Vagina (tissue), 2 donors: ENCODE measurements at regions not wholly inside any gene's neighbourhood (a gene's known extent, or its start where the extent isn't known, plus 50 kb on each side); places are given as distances from the start of the nearest gene placed in this dataset.

Experiments used
- DNase-seq, 2 donors: peaks; one replicate each; pipeline ENCODE4 v3.0.0-alpha.2; 2017; ENCODE audit errors: extremely low spot score in 2 of 2
- H3K27ac ChIP-seq: fragments of 200-600 bp; sonication (generic); one replicate; pipeline ENCODE4 v1.5.1; 2019
- H3K27me3 ChIP-seq: fragments of 200-600 bp; sonication (generic); one replicate; pipeline ENCODE4 v1.5.1; 2019
- H3K36me3 ChIP-seq, 2 donors: fragments of 200-600 bp; sonication (generic); one replicate each; pipeline ENCODE4 v1.5.1; 2017 to 2019
- H3K4me1 ChIP-seq: fragments of 200-600 bp; sonication (generic); one replicate; pipeline ENCODE4 v1.5.1; 2019
- H3K4me3 ChIP-seq, 2 donors: fragments of 200-600 bp; sonication (generic); 1 replicate in 1 of 2; 2 replicates in 1 of 2; pipeline ENCODE4 v1.5.1; 2016 to 2019
- H3K9me3 ChIP-seq: fragments of 200-600 bp; sonication (generic); one replicate; pipeline ENCODE4 v1.5.1; 2019
- CTCF ChIP-seq, 3 experiments: fragments of 450-650 bp in 2 of 3; fragments of 200-600 bp in 1 of 3; sonication (generic) in 1 of 3; IDR thresholded peaks; one replicate each; pipeline ENCODE4 v1.5.1; 2017 to 2019; ENCODE audit warnings: antibody characterized with exemption in 3 of 3, mild to moderate bottlenecking in 2 of 3, moderate library complexity in 2 of 3
- POLR2A ChIP-seq, 2 donors: fragments of 450-650 bp; IDR thresholded peaks; one replicate each; pipeline ENCODE4 v1.6.1; 2017; ENCODE audit warnings: antibody characterized with exemption in 2 of 2, mild to moderate bottlenecking in 2 of 2, moderate library complexity in 2 of 2
- POLR2AphosphoS5 ChIP-seq, 2 donors: sonication (generic); formaldehyde crosslinking; IDR thresholded peaks; one replicate each; pipeline ENCODE4 v1.9.0; 2017; ENCODE audit warnings: antibody characterized with exemption in 2 of 2, mild to moderate bottlenecking in 2 of 2, low read depth in 1 of 2; ENCODE audit not compliant: insufficient read depth in 1 of 2
- intact Hi-C: fragments of 100-400 bp; cut with DNase I; formaldehyde crosslinking; loops from one replicate; pipeline ENCODE4 v1.15.1; 2023

- intact Hi-C loops = no loop called here
- no peak overlapping the region for H3K4me3 ChIP-seq
These were observed 506.1 kb downstream of the RMST start for GRCh38 chr12:97968641-97969197.

GRCh38 chr12:97977870-97978405, 515.3 kb downstream of the RMST start:
- intact Hi-C loops = loop anchor here (2.0 kb wide), 1 partner anchor 77 kb away; no protein-coding TSS in a partner anchor
- H3K27me3 ChIP-seq = no peaks in the 10 kb centered on the region
- TF ChIP-seq CTCF (IDR thresholded peaks at IDR 0.05) = no peak
- TF ChIP-seq POLR2A (IDR thresholded peaks at IDR 0.05) = no peak
- no peak for TF ChIP-seq POLR2AphosphoS5 (IDR thresholded peaks at IDR 0.05; ENCODE audit: insufficient read depth in 1 of 2, low read depth in 1 of 2)
- DNase-seq = no peak
- H3K36me3 ChIP-seq = no peaks in the 10 kb centered on the region
- H3K4me3 ChIP-seq = no peak overlapping the region
- no peaks in the 10 kb centered on the region for H3K4me1 ChIP-seq
- H3K9me3 ChIP-seq = no peaks in the 10 kb centered on the region
- H3K27ac ChIP-seq = no peak overlapping the region

More at GRCh38 chr12:97968641-97969197, 506.1 kb downstream of the RMST start:
- no peak for DNase-seq
- Histone ChIP-seq H3K4me1 (no peaks in the 10 kb centered on the region), H3K27ac (no peak overlapping the region), H3K36me3 (no peaks in the 10 kb centered on the region), H3K27me3 (no peaks in the 10 kb centered on the region), H3K9me3 (no peaks in the 10 kb centered on the region)
- no peak for TF ChIP-seq CTCF (IDR thresholded peaks at IDR 0.05)
- TF ChIP-seq POLR2A (IDR thresholded peaks at IDR 0.05) = no peak
- no peak for TF ChIP-seq POLR2AphosphoS5 (IDR thresholded peaks at IDR 0.05; ENCODE audit: insufficient read depth in 1 of 2, low read depth in 1 of 2)

GRCh38 chr12:97982684-97983083, 520.1 kb downstream of the RMST start:
- Histone ChIP-seq H3K27me3 (no peaks in the 10 kb centered on the region), H3K4me3 (no peak overlapping the region), H3K4me1 (no peaks in the 10 kb centered on the region), H3K9me3 (no peaks in the 10 kb centered on the region), H3K36me3 (no peaks in the 10 kb centered on the region), H3K27ac (no peak overlapping the region)
- intact Hi-C loops = no loop called here
- TF ChIP-seq CTCF (IDR thresholded peaks at IDR 0.05) (no peak), POLR2AphosphoS5 (IDR thresholded peaks at IDR 0.05; ENCODE audit: insufficient read depth in 1 of 2, low read depth in 1 of 2) (no peak), POLR2A (IDR thresholded peaks at IDR 0.05) (no peak)
- DNase-seq = no peak

GRCh38 chr12:97983796-97984195, 521.2 kb downstream of the RMST start:
- Histone ChIP-seq H3K9me3 (no peaks in the 10 kb centered on the region), H3K27me3 (no peaks in the 10 kb centered on the region), H3K27ac (no peak overlapping the region), H3K36me3 (no peaks in the 10 kb centered on the region), H3K4me1 (no peaks in the 10 kb centered on the region), H3K4me3 (no peak overlapping the region)
- no peak for DNase-seq
- intact Hi-C loops = no loop called here
- TF ChIP-seq POLR2AphosphoS5 (IDR thresholded peaks at IDR 0.05; ENCODE audit: insufficient read depth in 1 of 2, low read depth in 1 of 2) (no peak), CTCF (IDR thresholded peaks at IDR 0.05) (no peak), POLR2A (IDR thresholded peaks at IDR 0.05) (no peak)

GRCh38 chr12:97984436-97984835, 521.8 kb downstream of the RMST start:
- intact Hi-C loops = no loop called here
- Histone ChIP-seq H3K36me3 (no peaks in the 10 kb centered on the region), H3K4me1 (no peaks in the 10 kb centered on the region), H3K9me3 (no peaks in the 10 kb centered on the region), H3K27me3 (no peaks in the 10 kb centered on the region), H3K27ac (no peak overlapping the region), H3K4me3 (no peak overlapping the region)
- no peak for DNase-seq
- TF ChIP-seq POLR2A (IDR thresholded peaks at IDR 0.05) = no peak
- TF ChIP-seq CTCF (IDR thresholded peaks at IDR 0.05) = no peak
- TF ChIP-seq POLR2AphosphoS5 (IDR thresholded peaks at IDR 0.05; ENCODE audit: insufficient read depth in 1 of 2, low read depth in 1 of 2) = no peak
